ENCODE measurements at regions not wholly inside any gene's neighbourhood (a gene's known extent, or its start where the extent isn't known, plus 50 kb on each side); places are given as distances from the start of the nearest gene placed in this dataset.

DNA sequence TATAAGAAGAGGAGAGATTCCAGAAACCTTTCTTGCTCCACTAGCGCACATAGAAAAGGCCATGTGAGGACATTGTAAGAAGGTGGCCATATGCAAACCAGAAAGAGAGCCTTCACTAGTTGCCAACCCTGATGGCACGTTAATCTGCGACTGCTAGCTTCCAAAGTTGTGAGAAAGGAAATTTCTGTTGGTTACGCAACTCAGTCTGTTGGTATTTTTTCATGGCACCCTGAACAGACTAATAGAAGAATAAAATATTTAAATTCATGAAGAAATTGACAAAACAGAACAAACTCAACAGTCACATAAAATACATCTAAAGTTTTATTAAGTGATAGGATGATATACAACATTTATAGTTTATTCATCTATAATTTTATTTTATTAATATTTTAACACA lies 625.9 kb upstream of the NRXN1 start:
- DNase-seq = no peak
- Mint-ChIP-seq H3K9me3 (peaks cover 14% of the 10 kb centered on the region), H3K4me3 (no peak overlapping the region), H3K4me1 (ENCODE audit: low read depth) (no peaks in the 10 kb centered on the region), H3K27ac (no peak overlapping the region), H3K27me3 (no peaks in the 10 kb centered on the region), H3K36me3 (ENCODE audit: low read depth) (no peaks in the 10 kb centered on the region)

DNA sequence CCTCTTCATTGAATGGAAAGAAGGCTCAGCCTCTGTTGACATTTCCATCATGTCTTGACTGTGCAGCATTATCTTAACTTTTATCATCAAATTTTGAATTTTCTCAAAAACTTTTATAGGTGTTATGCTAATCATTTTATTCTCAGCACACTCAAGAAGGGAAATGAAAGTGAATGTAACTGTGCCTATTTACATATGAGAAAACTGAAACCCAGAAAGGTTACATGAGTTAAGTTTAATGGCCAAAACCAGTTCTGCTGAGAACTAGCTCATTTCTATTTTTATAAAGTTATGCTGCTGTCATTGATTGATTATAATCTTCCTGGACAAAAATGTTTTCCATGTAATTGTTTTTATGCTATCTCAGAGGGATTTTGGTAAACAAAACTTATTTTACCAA lies 618.8 kb upstream of the NRXN1 start:
- no peak for DNase-seq
- no peaks in the 10 kb centered on the region for H3K4me1 Mint-ChIP-seq (ENCODE audit: low read depth)
- H3K27me3 Mint-ChIP-seq = no peaks in the 10 kb centered on the region
- no peaks in the 10 kb centered on the region for H3K36me3 Mint-ChIP-seq (ENCODE audit: low read depth)
- no peak overlapping the region for H3K4me3 Mint-ChIP-seq
- peaks cover 10% of the 10 kb centered on the region for H3K9me3 Mint-ChIP-seq
- no peak overlapping the region for H3K27ac Mint-ChIP-seq

DNA sequence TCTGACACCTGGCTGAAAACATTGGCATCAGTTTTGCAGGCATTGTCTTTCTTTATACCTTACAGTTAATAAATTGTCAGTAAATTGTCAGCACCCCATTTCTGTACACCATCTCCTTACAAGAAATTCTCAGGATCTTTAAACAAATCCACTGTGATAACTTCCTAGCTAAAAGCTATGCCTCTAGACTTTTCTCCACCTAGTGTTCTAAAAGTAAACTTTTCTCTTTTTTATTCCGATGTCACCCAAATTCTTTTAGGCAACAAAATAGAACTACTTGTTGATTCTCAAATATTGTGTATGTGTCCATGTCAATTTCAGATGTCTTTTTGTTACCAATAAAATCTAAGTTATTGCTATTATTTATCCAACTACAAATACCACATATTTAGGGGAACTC lies 617.4 kb upstream of the NRXN1 start:
- H3K4me3 Mint-ChIP-seq = no peak overlapping the region
- no peak for DNase-seq
- H3K36me3 Mint-ChIP-seq (ENCODE audit: low read depth) = no peaks in the 10 kb centered on the region
- H3K27me3 Mint-ChIP-seq = no peaks in the 10 kb centered on the region
- H3K27ac Mint-ChIP-seq = no peak overlapping the region
- H3K4me1 Mint-ChIP-seq (ENCODE audit: low read depth) = no peaks in the 10 kb centered on the region
- H3K9me3 Mint-ChIP-seq = peaks cover 10% of the 10 kb centered on the region

DNA sequence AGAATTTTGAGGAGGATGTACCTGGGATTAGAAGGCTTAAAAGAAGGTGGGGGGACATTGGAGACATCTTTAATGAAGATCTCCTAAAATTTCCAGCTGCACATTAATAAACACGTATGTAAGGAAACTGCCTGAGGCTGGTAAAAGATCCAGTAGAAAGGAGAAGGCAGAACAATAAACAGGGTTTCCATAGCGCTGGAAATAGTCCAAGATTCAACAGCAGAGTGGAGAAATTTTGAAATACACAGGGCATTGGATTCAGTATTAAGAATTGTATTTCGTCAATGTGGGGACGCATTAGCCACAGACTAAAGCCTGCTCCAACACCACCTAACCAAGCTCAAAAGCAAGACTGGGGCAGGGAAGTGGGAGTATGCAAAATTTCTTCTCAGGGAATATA lies 606.9 kb upstream of the NRXN1 start:
- no peak for DNase-seq
- no peak overlapping the region for H3K4me3 Mint-ChIP-seq
- H3K27me3 Mint-ChIP-seq = no peaks in the 10 kb centered on the region
- no peak overlapping the region for H3K27ac Mint-ChIP-seq
- peaks cover 33% of the 10 kb centered on the region for H3K9me3 Mint-ChIP-seq
- no peaks in the 10 kb centered on the region for H3K36me3 Mint-ChIP-seq (ENCODE audit: low read depth)
- no peaks in the 10 kb centered on the region for H3K4me1 Mint-ChIP-seq (ENCODE audit: low read depth)

DNA sequence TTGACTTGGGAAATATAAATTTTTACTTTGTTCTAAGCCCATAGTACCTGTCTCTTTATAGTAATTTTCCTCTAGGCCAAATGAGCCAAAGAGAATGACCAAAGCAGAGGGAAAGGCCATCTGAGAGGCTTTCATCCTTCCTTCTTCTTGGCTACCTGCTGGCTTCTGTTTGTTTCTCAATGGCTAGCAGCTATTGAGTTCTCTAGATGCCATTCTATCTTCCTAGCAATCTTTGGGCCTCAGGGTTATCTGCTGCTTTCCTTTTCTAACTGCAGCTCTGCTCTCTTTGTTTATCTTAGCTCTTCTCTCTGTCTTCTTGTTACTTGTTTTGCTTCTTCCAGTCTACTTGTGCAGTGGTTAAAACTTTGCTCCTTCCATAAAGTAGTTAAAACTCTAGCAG lies 601.1 kb upstream of the NRXN1 start:
- no peaks in the 10 kb centered on the region for H3K36me3 Mint-ChIP-seq (ENCODE audit: low read depth)
- peaks cover 30% of the 10 kb centered on the region for H3K9me3 Mint-ChIP-seq
- DNase-seq = no peak
- H3K4me3 Mint-ChIP-seq = no peak overlapping the region
- H3K27ac Mint-ChIP-seq = no peak overlapping the region
- no peaks in the 10 kb centered on the region for H3K27me3 Mint-ChIP-seq
- H3K4me1 Mint-ChIP-seq (ENCODE audit: low read depth) = no peaks in the 10 kb centered on the region

DNA sequence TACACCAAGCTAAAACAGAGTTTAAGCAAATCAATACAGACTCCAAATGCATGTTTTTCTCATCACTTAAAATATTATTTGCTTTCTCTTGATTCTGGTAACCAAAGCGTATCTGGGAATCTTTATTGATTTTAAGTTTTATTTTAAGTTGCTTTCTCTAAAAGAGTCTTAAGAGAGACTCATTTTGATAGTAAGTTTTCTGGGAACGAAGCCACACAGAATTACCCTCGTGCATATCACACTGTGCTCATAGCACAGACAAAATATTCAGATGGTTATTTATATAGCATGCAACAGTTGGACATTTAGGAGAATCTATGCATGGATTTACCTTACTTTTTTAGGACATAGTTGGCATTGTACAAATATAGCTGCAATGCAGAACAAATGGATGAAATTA lies 597.5 kb upstream of the NRXN1 start:
- Mint-ChIP-seq H3K27me3 (no peaks in the 10 kb centered on the region), H3K36me3 (ENCODE audit: low read depth) (no peaks in the 10 kb centered on the region), H3K9me3 (peaks cover 35% of the 10 kb centered on the region), H3K4me3 (no peak overlapping the region), H3K4me1 (ENCODE audit: low read depth) (no peaks in the 10 kb centered on the region), H3K27ac (no peak overlapping the region)
- DNase-seq = no peak

DNA sequence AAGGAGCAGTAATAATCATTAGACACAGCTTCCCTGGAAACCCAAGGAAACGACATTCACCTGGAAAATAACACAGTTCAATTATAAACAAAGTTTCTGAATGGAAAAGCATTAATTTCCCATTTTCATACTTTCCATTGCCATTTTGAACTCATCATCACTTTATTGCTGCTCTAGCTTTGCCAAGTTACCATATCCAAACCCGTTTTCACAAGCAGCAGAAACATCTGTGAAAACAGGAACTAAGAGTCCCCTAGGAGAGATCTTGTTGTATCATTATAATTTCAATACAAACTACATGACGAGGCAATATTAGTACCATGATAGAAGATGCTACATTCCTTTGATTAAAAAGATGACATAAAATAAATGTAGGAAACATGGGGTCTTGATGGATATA lies 597.0 kb upstream of the NRXN1 start:
- no peaks in the 10 kb centered on the region for H3K27me3 Mint-ChIP-seq
- H3K27ac Mint-ChIP-seq = no peak overlapping the region
- no peaks in the 10 kb centered on the region for H3K36me3 Mint-ChIP-seq (ENCODE audit: low read depth)
- DNase-seq = no peak
- no peaks in the 10 kb centered on the region for H3K4me1 Mint-ChIP-seq (ENCODE audit: low read depth)
- peaks cover 30% of the 10 kb centered on the region for H3K9me3 Mint-ChIP-seq
- H3K4me3 Mint-ChIP-seq = no peak overlapping the region

DNA sequence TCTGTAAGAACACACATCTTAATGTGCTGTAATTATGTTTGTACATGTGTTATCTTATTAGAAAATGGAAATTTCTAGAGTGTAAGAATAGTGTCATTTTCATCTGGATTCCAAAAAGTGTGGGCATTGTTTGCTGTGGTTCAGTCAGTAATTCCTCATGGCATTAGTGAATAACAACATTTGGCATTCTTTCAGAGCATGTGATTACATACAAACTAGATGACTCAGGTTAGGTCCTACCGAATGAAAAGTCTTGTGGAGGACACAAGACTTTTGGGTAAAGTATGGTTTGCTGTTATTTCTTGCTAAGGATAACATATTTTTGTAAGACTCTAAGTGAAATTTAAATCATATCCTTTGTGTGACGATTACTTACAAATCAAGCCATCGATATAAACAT lies 593.1 kb upstream of the NRXN1 start:
- H3K4me1 Mint-ChIP-seq (ENCODE audit: low read depth) = no peaks in the 10 kb centered on the region
- H3K9me3 Mint-ChIP-seq = peaks cover 38% of the 10 kb centered on the region
- H3K27ac Mint-ChIP-seq = no peak overlapping the region
- no peaks in the 10 kb centered on the region for H3K27me3 Mint-ChIP-seq
- no peak overlapping the region for H3K4me3 Mint-ChIP-seq
- no peaks in the 10 kb centered on the region for H3K36me3 Mint-ChIP-seq (ENCODE audit: low read depth)
- DNase-seq = no peak

DNA sequence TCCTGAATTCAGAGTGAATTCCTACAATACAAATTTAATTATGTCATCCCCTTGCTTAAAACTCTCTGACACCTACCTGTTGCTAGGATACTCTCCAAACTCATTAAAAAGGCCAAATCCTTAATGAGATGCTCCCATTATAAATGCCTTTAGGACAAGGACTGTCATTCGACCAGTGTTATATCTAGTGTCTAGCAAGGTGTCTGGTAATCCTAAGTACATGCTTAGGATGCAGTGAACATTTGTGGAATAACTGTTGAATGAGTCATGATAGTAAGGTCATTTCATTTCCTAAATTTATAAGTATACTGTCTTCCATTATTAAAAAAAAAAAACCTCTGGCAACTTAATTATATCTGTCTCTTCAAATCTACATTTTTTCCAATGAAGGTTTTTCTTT lies 588.9 kb upstream of the NRXN1 start:
- Mint-ChIP-seq H3K36me3 (ENCODE audit: low read depth) (no peaks in the 10 kb centered on the region), H3K27me3 (no peaks in the 10 kb centered on the region), H3K4me1 (ENCODE audit: low read depth) (no peaks in the 10 kb centered on the region), H3K27ac (no peak overlapping the region), H3K4me3 (no peak overlapping the region), H3K9me3 (peaks cover 30% of the 10 kb centered on the region)
- DNase-seq = no peak

DNA sequence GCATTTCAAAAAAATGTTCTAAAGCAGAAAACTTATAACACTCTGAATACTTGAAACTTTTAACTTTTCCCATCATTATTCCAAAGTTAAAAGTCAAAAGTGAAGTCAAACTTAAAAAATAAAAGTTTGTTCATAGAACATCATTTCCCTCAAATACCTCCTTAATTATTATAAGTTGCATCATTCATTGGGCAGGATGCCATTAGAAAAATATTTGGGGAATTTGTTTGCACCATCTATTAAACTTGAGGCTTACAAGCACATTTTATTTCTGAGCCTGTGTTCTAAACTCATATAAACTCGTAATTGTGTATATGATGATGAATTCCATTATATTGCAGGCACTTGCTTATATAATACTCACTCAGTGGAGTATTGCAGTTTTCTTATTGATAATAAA lies 588.0 kb upstream of the NRXN1 start:
- DNase-seq = no peak
- Mint-ChIP-seq H3K9me3 (peaks cover 34% of the 10 kb centered on the region), H3K27me3 (no peaks in the 10 kb centered on the region), H3K36me3 (ENCODE audit: low read depth) (no peaks in the 10 kb centered on the region), H3K4me1 (ENCODE audit: low read depth) (no peaks in the 10 kb centered on the region), H3K4me3 (no peak overlapping the region), H3K27ac (no peak overlapping the region)

DNA sequence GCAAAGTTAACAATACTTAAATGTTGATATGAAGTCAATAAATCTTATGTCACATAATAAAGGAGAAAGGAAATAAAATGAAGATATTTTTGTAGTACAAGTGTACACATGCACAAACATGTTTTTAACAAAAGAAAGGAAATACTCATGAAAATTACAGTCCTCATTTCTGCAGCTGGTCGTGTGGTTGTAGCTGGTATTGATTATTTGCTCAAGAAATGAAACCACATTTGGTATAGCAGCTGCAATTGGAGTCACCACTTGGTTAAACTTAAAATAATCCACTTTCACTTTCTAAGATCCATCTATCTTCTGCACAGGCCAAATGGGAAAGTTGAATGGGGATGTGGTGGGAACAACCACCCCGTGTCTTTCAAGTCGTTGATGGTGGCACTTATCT lies 580.5 kb upstream of the NRXN1 start:
- Mint-ChIP-seq H3K36me3 (ENCODE audit: low read depth) (no peaks in the 10 kb centered on the region), H3K4me1 (ENCODE audit: low read depth) (no peaks in the 10 kb centered on the region), H3K4me3 (no peak overlapping the region), H3K27ac (no peak overlapping the region), H3K9me3 (peaks cover 39% of the 10 kb centered on the region), H3K27me3 (no peaks in the 10 kb centered on the region)
- DNase-seq = no peak

DNA sequence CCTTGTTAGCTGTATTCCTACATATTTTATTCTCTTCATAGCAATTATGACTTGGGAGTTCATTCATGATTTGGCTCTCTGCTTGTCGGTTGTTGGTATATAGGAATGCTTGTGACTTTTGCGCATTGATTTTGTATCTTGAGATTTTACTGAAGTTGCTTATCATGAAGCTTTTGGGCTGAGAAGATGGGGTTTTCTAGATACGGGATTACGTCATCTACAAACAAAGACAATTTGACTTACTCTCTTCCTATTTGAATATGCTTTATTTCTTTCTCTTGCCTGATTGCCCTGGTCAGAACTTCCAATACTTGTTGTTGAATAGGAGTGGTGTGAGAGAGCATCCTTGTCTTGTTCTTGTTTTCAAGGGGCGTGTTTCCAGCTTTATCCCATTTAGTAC lies 569.8 kb upstream of the NRXN1 start:
- Mint-ChIP-seq H3K27ac (no peak overlapping the region), H3K4me3 (no peak overlapping the region), H3K27me3 (no peaks in the 10 kb centered on the region), H3K9me3 (peaks cover 27% of the 10 kb centered on the region), H3K4me1 (ENCODE audit: low read depth) (no peaks in the 10 kb centered on the region), H3K36me3 (ENCODE audit: low read depth) (no peaks in the 10 kb centered on the region)
- no peak for DNase-seq

DNA sequence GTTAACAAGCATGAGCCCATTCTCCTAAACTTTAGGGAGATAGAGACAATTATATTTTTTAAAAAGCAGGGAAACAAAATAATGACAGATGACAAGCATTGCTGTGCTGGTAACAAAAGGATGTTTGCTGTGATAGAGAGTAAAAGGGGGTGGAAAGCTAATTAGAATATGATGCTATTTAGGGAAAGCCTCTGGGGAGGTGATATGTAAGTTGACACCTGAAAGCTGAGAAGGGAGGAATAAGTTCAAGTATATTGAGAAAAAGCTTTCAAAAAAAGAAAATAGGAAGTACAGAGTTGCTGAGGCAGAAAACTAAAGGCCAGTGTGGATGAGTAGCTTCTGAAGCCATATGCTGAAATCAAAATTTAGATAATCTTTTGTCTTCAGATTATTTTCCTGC lies 565.2 kb upstream of the NRXN1 start:
- DNase-seq = no peak
- no peaks in the 10 kb centered on the region for H3K36me3 Mint-ChIP-seq (ENCODE audit: low read depth)
- H3K4me1 Mint-ChIP-seq (ENCODE audit: low read depth) = no peaks in the 10 kb centered on the region
- H3K4me3 Mint-ChIP-seq = no peak overlapping the region
- no peaks in the 10 kb centered on the region for H3K27me3 Mint-ChIP-seq
- H3K27ac Mint-ChIP-seq = no peak overlapping the region
- peaks cover 25% of the 10 kb centered on the region for H3K9me3 Mint-ChIP-seq

DNA sequence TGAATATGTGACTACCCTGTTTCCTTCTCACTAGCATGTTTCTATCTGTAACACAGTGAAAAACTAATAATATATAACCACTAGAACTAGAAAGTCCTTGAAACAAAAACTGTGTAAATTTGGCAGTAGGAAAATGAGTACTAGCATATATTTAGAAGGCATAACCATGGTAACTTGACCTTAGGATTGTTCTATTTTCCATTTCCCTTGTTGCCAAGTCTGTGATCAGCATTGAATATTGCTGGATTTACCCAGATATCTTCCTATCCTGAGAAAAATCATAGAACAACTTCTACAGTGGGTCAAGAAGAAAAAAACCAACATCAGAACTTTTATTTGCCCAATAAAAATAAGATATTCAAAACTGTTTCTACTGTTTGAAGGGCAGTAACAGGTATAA lies 563.9 kb upstream of the NRXN1 start:
- H3K27ac Mint-ChIP-seq = no peak overlapping the region
- no peaks in the 10 kb centered on the region for H3K36me3 Mint-ChIP-seq (ENCODE audit: low read depth)
- H3K9me3 Mint-ChIP-seq = peaks cover 21% of the 10 kb centered on the region
- no peaks in the 10 kb centered on the region for H3K4me1 Mint-ChIP-seq (ENCODE audit: low read depth)
- no peaks in the 10 kb centered on the region for H3K27me3 Mint-ChIP-seq
- no peak overlapping the region for H3K4me3 Mint-ChIP-seq
- no peak for DNase-seq

DNA sequence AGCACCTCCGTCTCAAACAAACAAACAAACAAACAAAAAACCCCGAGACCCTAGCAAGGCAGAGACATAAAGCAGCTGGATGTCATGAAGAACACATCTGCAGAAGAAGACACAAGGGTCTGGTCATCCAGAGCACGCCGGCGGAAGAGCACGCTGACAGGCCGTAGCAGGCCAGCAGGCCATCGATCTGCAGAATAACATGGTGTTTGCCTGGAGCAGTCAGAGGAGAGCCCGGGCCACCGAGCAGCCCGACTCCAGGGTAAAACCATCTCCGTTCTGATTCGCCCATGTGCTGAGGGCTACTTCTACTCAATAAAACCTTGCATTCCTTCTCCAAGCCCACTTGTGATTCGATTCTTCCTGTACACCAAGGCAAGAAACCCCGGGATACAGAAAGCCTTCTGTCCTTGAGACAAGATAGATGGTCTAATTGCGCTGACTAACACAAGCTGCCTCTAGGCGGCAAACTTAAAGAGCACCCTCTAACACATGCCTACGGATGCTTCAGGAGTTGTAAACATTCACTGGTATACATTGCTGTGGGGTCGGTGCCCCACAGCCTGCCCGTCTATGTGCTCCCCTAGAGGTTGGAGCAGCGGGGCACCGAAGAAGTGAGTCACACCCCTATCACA lies 549.8 kb upstream of the NRXN1 start:
- no peak for DNase-seq
- Mint-ChIP-seq H3K9me3 (peaks cover 12% of the 10 kb centered on the region), H3K27me3 (no peaks in the 10 kb centered on the region), H3K4me3 (no peak overlapping the region), H3K27ac (no peak overlapping the region), H3K36me3 (ENCODE audit: low read depth) (no peaks in the 10 kb centered on the region), H3K4me1 (ENCODE audit: low read depth) (no peaks in the 10 kb centered on the region)

DNA sequence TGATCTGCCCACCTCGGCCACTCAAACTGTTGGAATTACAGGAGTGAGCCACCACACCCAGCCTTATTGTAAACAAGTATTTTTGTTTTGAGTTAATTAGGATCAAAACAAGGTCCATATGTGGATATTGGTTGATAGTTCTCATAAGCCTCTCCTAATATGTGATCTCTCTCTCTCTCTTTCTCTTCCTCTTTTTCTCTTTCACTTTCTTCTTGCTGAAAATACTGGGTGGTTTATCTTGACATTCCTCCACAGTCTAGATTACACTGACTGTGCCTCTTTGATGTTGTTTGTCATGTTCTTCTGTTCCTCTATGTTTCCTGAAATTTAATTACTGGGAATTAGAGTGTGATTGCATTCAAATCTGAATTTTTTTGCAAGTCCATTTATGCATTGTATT lies 547.5 kb upstream of the NRXN1 start:
- Mint-ChIP-seq H3K4me3 (no peak overlapping the region), H3K9me3 (peaks cover 21% of the 10 kb centered on the region), H3K27ac (no peak overlapping the region), H3K27me3 (no peaks in the 10 kb centered on the region), H3K4me1 (ENCODE audit: low read depth) (no peaks in the 10 kb centered on the region), H3K36me3 (ENCODE audit: low read depth) (no peaks in the 10 kb centered on the region)
- DNase-seq = no peak
